GM20000 (cell line): ENCODE measurements at regions not wholly inside any gene's neighbourhood (a gene's known extent, or its start where the extent isn't known, plus 50 kb on each side); places are given as distances from the start of the nearest gene placed in this dataset.

Experiments
- DNase-seq: peaks from one replicate; pipeline ENCODE4 v3.0.0; 2012; ENCODE audit warnings: low spot score
- CTCF ChIP-seq: IDR thresholded peaks from 2 replicates; pipeline ENCODE4 v1.5.1; 2012; ENCODE audit warnings: mild to moderate bottlenecking, control low read depth; ENCODE audit errors: extremely low read depth, missing control alignments

GRCh38 chr3:159846255-159846654 lies 142.4 kb upstream of the IL12A start:
- DNase-seq, result no peak

GRCh38 chr3:159848348-159849118 lies 140.1 kb upstream of the IL12A start:
- DNase-seq, result no peak
- no peak for TF ChIP-seq CTCF

More at GRCh38 chr3:159846255-159846654, 142.4 kb upstream of the IL12A start:
- no peak for TF ChIP-seq CTCF

GRCh38 chr3:159850481-159850880 lies 138.2 kb upstream of the IL12A start:
- no peak for DNase-seq
- TF ChIP-seq CTCF, result no peak

GRCh38 chr3:159852266-159852665 lies 136.4 kb upstream of the IL12A start:
- TF ChIP-seq CTCF, result no peak
- no peak for DNase-seq

GRCh38 chr3:159852821-159853505 lies 135.7 kb upstream of the IL12A start:
- no peak for TF ChIP-seq CTCF
- DNase-seq, result no peak

- DNase-seq, result no peak
- TF ChIP-seq CTCF, result no peak
Observed at GRCh38 chr3:159853506-159853864, 135.2 kb upstream of the IL12A start.

GRCh38 chr3:159854500-159855124 lies 134.0 kb upstream of the IL12A start:
- DNase-seq, result no peak
- no peak for TF ChIP-seq CTCF
